Esophagus muscularis mucosa (tissue), 4 donors: ENCODE measurements at regions not wholly inside any gene's neighbourhood (a gene's known extent, or its start where the extent isn't known, plus 50 kb on each side); places are given as distances from the start of the nearest gene placed in this dataset.
A peak's percentile ranks its signal among the peaks of the same experiment; 100 is the strongest.

Source experiments
- DNase-seq: peaks from one replicate; pipeline ENCODE4 v3.0.0-alpha.2; 2017; ENCODE audit errors: extremely low spot score
- H3K27ac ChIP-seq, 4 donors: fragments of 200-600 bp; sonication (generic); replicated peaks in 1 of 4; 1 replicate in 3 of 4; 2 replicates in 1 of 4; pipeline ENCODE4 v1.5.1; 2016 to 2019; ENCODE audit warnings: mild to moderate bottlenecking in 1 of 4
- H3K27me3 ChIP-seq, 4 donors: fragments of 200-600 bp; sonication (generic); one replicate each; pipeline versions ENCODE4 v1.5.1 to v1.6.0; 2016 to 2019
- H3K36me3 ChIP-seq, 4 donors: fragments of 200-600 bp; sonication (generic); one replicate each; pipeline ENCODE4 v1.5.1; 2016 to 2019
- H3K4me1 ChIP-seq, 4 donors: fragments of 200-600 bp; sonication (generic); one replicate each; pipeline ENCODE4 v1.5.1; 2016 to 2019
- H3K4me3 ChIP-seq, 4 donors: fragments of 200-600 bp; sonication (generic); 1 replicate in 2 of 4; 2 replicates in 2 of 4; pipeline ENCODE4 v1.5.1; 2016 to 2019; ENCODE audit warnings: mild to moderate bottlenecking in 4 of 4, moderate library complexity in 1 of 4
- H3K9me3 ChIP-seq, 4 donors: fragments of 200-600 bp; sonication (generic); 1 replicate in 3 of 4; 2 replicates in 1 of 4; pipeline ENCODE4 v1.5.1; 2016 to 2019
- EP300 ChIP-seq: sonication (generic); formaldehyde crosslinking; IDR thresholded peaks from one replicate; pipeline ENCODE4 v1.6.1; 2017; ENCODE audit warnings: antibody characterized with exemption
- POLR2A ChIP-seq: fragments of 450-650 bp; IDR thresholded peaks from one replicate; pipeline ENCODE4 v1.6.1; 2017; ENCODE audit warnings: antibody characterized with exemption, moderate library complexity, mild to moderate bottlenecking, low read depth
- POLR2AphosphoS5 ChIP-seq, 2 donors: sonication (generic); formaldehyde crosslinking; IDR thresholded peaks; one replicate each; pipeline ENCODE4 v1.6.1; 2017; ENCODE audit warnings: antibody characterized with exemption in 2 of 2
- WGBS: methylation state at CpG from one replicate; pipeline ENCODE4 v1.1.5; 2018; 5-methylcytosine and 5-hydroxymethylcytosine counted together
- intact Hi-C: fragments of 100-400 bp; cut with DNase I; formaldehyde crosslinking; loops from one replicate; pipeline ENCODE4 v1.15.1; 2023
- TF ChIP-seq, protein P1 (sequence below), 3 experiments: fragments of 200-600 bp in 2 of 3; fragments of 450-650 bp in 1 of 3; sonication (generic) in 2 of 3; IDR thresholded peaks; one replicate each; pipeline ENCODE4 v1.5.1; 2017 to 2019; ENCODE audit warnings: antibody characterized with exemption in 3 of 3, mild to moderate bottlenecking in 2 of 3, moderate library complexity in 1 of 3

DNA sequence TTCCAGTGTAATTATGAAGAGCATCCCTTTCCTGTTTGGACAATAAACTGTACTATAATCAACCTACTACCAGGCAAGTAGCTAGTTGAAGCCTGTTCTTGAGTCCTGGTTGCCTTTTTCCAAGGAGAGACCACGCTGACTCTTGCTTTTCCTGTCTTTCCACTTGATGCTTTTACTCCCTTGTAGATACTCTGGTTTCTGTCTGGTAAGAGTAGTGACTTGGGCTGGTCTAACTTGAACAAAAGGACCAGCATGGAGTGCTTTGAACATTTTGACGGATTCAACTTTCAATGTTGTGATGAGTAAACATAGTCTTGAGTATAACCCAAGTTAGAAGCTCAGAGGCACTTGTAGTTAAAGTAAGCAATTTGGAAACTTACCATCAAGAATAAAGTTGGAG, 464.3 kb downstream of the GADD45G start:
- Histone ChIP-seq H3K9me3 (no peaks in the 10 kb centered on the region), H3K36me3 (no peaks in the 10 kb centered on the region), H3K27me3 (no peaks in the 10 kb centered on the region), H3K4me1 (peaks cover 0 to 3% (median 0%) of the 10 kb centered on the region in 4 donors), H3K4me3 (no peak overlapping the region), H3K27ac (no peak overlapping the region)
- intact Hi-C loops = no loop called here
- DNase-seq = no peak
- 96% methylated on average over 2 of the region's 2 CpGs for WGBS
- TF ChIP-seq POLR2A (no peak), POLR2AphosphoS5 (IDR thresholded peaks at IDR 0.05) (no peak), EP300 (no peak)
- TF ChIP-seq, protein P1, sequence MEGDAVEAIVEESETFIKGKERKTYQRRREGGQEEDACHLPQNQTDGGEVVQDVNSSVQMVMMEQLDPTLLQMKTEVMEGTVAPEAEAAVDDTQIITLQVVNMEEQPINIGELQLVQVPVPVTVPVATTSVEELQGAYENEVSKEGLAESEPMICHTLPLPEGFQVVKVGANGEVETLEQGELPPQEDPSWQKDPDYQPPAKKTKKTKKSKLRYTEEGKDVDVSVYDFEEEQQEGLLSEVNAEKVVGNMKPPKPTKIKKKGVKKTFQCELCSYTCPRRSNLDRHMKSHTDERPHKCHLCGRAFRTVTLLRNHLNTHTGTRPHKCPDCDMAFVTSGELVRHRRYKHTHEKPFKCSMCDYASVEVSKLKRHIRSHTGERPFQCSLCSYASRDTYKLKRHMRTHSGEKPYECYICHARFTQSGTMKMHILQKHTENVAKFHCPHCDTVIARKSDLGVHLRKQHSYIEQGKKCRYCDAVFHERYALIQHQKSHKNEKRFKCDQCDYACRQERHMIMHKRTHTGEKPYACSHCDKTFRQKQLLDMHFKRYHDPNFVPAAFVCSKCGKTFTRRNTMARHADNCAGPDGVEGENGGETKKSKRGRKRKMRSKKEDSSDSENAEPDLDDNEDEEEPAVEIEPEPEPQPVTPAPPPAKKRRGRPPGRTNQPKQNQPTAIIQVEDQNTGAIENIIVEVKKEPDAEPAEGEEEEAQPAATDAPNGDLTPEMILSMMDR (IDR thresholded peaks at IDR 0.05) = no peak

DNA sequence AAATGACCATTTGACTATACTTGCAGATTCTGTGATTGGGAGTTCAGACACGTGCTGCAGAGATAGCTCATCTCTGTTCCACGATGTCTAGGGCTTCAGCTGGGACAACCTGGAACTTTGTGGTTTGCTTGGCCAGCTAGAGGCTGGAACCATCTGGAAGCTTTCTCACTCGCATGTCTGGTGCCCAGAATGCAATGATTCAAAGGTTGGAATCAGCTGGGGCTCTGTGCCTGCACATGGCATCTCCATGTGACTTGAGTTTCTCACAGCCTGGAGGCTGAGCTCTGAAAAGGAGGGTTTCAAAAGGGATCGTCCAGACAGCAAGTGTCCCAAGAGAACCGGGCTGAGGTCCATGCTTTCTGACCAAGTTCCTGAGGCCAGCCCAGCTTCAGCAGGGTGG, 465.2 kb downstream of the GADD45G start:
- WGBS = 79% methylated on average over 5 of the region's 5 CpGs

GRCh38 chr9:90070469-90070868, 465.7 kb downstream of the GADD45G start:
- intact Hi-C loops = no loop called here
- Histone ChIP-seq H3K4me3 (no peak overlapping the region), H3K27me3 (no peaks in the 10 kb centered on the region), H3K9me3 (no peaks in the 10 kb centered on the region), H3K27ac (no peak overlapping the region), H3K4me1 (peaks cover 0 to 3% (median 0%) of the 10 kb centered on the region in 4 donors), H3K36me3 (no peaks in the 10 kb centered on the region)
- TF ChIP-seq POLR2AphosphoS5 (IDR thresholded peaks at IDR 0.05) (no peak), EP300 (no peak), POLR2A (no peak)
- TF ChIP-seq, protein P1 (IDR thresholded peaks at IDR 0.05) = no peak
- no peak for DNase-seq
- WGBS = 95% methylated on average over 1 of the region's 1 CpG

More for the DNA sequence above, 465.2 kb downstream of the GADD45G start:
- intact Hi-C loops = no loop called here
- H3K36me3 ChIP-seq = no peaks in the 10 kb centered on the region
- peak; percentile 70 for DNase-seq
- H3K4me3 ChIP-seq = no peak overlapping the region
- H3K27me3 ChIP-seq = no peaks in the 10 kb centered on the region
- H3K27ac ChIP-seq = no peak overlapping the region
- H3K9me3 ChIP-seq = no peaks in the 10 kb centered on the region
- TF ChIP-seq POLR2AphosphoS5 (IDR thresholded peaks at IDR 0.05) (no peak), POLR2A (no peak), EP300 (no peak)
- TF ChIP-seq, protein P1 (IDR thresholded peaks at IDR 0.05) = no peak
- H3K4me1 ChIP-seq = peaks cover 0 to 3% (median 0%) of the 10 kb centered on the region in 4 donors

GRCh38 chr9:90070931-90071660, 466.3 kb downstream of the GADD45G start:
- no peak overlapping the region for H3K27ac ChIP-seq
- intact Hi-C loops = no loop called here
- DNase-seq = peak; percentile 42
- 74% methylated on average over 7 of the region's 7 CpGs for WGBS
- TF ChIP-seq EP300 (no peak), POLR2A (no peak), POLR2AphosphoS5 (IDR thresholded peaks at IDR 0.05) (no peak)
- TF ChIP-seq, protein P1 (IDR thresholded peaks at IDR 0.05) = no peak
- no peak overlapping the region for H3K4me3 ChIP-seq
- no peaks in the 10 kb centered on the region for H3K36me3 ChIP-seq
- H3K9me3 ChIP-seq = no peaks in the 10 kb centered on the region
- no peaks in the 10 kb centered on the region for H3K27me3 ChIP-seq
- H3K4me1 ChIP-seq = peaks cover 0 to 3% (median 0%) of the 10 kb centered on the region in 4 donors
